Activated CD4-positive, alpha-beta T cell treated with anti-CD3 and anti-CD28 coated beads, Interleukin-2, amount 50 U/mL, for 48 hours (primary cell): ENCODE measurements at regions not wholly inside any gene's neighbourhood (a gene's known extent, or its start where the extent isn't known, plus 50 kb on each side); places are given as distances from the start of the nearest gene placed in this dataset.
"Not testable (repeated sequence)": the region's sequence is repeated elsewhere in the genome, so short reads cannot be mapped to it uniquely, and the experiment has no call there.

Experiments used
- DNase-seq, 2 experiments: peaks; one replicate each; pipeline ENCODE4 v3.0.0-alpha.2; 2020

- no peak for DNase-seq
Measured at GRCh38 chr7:68025369-68025768, 1028.7 kb downstream of the TYW1 start.

GRCh38 chr7:68030530-68030929, 1033.9 kb downstream of the TYW1 start:
- no peak for DNase-seq

GRCh38 chr7:68031180-68031943, 1034.7 kb downstream of the TYW1 start:
- no peak for DNase-seq

- DNase-seq, result no peak
Measured at GRCh38 chr7:68038621-68039314, 1042.1 kb downstream of the TYW1 start.

- DNase-seq, result no peak
Measured at GRCh38 chr7:68041554-68041953, 1044.9 kb downstream of the TYW1 start.

- no peak for DNase-seq
Measured at GRCh38 chr7:68043546-68043945, 1046.9 kb downstream of the TYW1 start.

- no peak for DNase-seq
Measured at GRCh38 chr7:68050627-68051026, 1054.0 kb downstream of the TYW1 start.

- DNase-seq, result no peak
Measured at GRCh38 chr7:68058014-68058413, 1061.4 kb downstream of the TYW1 start.

GRCh38 chr7:68063171-68063570, 1066.5 kb downstream of the TYW1 start:
- DNase-seq, result no peak

- no peak for DNase-seq
Measured at GRCh38 chr7:68065581-68065980, 1068.9 kb downstream of the TYW1 start.

- DNase-seq, result no peak
Measured at GRCh38 chr7:68067845-68068244, 1071.2 kb downstream of the TYW1 start.

- DNase-seq, result no peak
Measured at GRCh38 chr7:68070992-68071391, 1074.4 kb downstream of the TYW1 start.

GRCh38 chr7:68073701-68074100, 1077.1 kb downstream of the TYW1 start:
- DNase-seq, result no peak

- DNase-seq, result no peak
Measured at GRCh38 chr7:68074242-68074641, 1077.6 kb downstream of the TYW1 start.

- no peak for DNase-seq
Measured at GRCh38 chr7:68078157-68078710, 1081.6 kb downstream of the TYW1 start.

- not testable (repeated sequence) for DNase-seq
Measured at GRCh38 chr7:68082066-68082960, 1085.7 kb downstream of the TYW1 start.

- not testable (repeated sequence) for DNase-seq
Measured at GRCh38 chr7:68082961-68083657, 1086.5 kb downstream of the TYW1 start.

GRCh38 chr7:68087401-68087800, 1090.8 kb downstream of the TYW1 start:
- no peak for DNase-seq

GRCh38 chr7:68088879-68089278, 1092.2 kb downstream of the TYW1 start:
- no peak for DNase-seq

GRCh38 chr7:68090256-68090655, 1093.6 kb downstream of the TYW1 start:
- DNase-seq, result not testable (repeated sequence)

GRCh38 chr7:68103319-68103718, 1106.7 kb downstream of the TYW1 start:
- DNase-seq, result no peak

- no peak for DNase-seq
Measured at GRCh38 chr7:68107261-68107660, 1110.6 kb downstream of the TYW1 start.
